Fibroblast of skin of abdomen (primary cell): ENCODE measurements at regions not wholly inside any gene's neighbourhood (a gene's known extent, or its start where the extent isn't known, plus 50 kb on each side); places are given as distances from the start of the nearest gene placed in this dataset.
"Not testable (repeated sequence)": the region's sequence is repeated elsewhere in the genome, so short reads cannot be mapped to it uniquely, and the experiment has no call there.

ENCODE experiments used
- DNase-seq: peaks from one replicate; pipeline ENCODE4 v3.0.0-alpha.2; 2013

- DNase-seq = not testable (repeated sequence)
Observed at GRCh38 chr2:85969367-85969766, 80.6 kb upstream of the ST3GAL5 start.

DNA sequence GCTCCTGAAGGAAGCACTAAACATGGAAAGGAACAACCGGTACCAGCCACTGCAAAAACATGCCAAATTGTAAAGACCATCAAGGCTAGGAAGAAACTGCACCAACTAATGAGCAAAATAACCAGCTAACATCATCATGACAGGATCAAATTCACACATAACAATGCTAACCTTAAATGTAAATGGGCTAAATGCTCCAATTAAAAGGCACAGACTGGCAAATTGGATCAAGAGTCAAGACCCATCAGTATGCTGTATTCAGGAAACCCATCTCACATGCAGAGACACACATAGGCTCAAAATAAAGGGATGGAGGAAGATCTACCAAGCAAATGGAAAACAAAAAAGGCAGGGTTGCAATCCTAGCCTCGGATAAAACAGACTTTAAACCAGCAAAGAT, 77.0 kb upstream of the ST3GAL5 start:
- not testable (repeated sequence) for DNase-seq

DNA sequence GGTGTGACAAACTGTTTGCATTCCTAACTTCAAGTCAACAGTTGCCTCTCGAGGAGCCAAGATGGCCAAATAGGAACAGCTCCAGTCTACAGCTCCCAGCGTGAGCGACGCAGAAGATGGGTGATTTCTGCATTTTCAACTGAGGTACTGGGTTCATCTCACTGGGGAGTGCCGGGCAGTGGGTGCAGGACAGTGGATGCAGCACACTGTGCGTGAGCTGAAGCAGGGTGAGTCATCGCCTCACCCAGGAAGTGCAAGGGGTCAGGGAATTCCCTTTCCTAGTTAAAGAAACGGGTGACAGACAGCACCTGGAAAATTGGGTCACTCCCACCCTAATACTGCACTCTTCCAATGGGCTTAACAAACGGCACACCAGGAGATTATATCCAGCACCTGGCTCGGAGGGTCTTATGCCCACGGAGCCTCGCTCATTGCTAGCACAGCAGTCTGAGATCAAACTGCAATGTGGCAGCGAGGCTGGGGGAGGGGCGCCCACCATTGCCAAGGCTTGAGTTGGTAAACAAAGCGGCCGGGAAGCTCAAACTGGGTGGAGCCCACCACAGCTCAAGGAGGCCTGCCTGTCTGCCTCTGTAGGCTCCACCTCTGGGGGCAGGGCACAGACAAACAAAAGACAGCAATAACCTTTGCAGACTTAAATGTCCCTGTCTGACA, 75.1 kb upstream of the ST3GAL5 start:
- DNase-seq = not testable (repeated sequence)

GRCh38 chr2:85963068-85963467, 74.3 kb upstream of the ST3GAL5 start:
- no peak for DNase-seq

DNA sequence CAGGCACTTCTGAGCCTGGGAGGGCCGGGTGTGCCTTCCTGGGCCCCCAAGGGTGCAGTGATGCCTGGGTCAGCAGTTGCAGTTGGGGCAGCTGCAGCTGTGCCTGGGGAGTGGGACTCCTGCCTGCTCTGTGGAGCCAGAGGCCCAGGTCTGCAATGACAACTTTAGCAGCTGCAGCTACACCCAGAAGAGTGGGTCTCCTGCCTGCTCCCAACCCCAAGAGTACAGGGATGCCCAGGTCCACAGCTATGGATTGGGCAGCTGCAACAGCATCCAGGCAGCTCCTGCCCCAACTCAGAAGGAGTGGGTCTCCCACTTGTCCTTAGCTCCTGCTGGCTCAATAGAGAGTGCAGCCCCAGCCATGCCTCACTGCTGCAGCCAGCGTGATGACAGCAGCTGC, 73.0 kb upstream of the ST3GAL5 start:
- DNase-seq = no peak

DNA sequence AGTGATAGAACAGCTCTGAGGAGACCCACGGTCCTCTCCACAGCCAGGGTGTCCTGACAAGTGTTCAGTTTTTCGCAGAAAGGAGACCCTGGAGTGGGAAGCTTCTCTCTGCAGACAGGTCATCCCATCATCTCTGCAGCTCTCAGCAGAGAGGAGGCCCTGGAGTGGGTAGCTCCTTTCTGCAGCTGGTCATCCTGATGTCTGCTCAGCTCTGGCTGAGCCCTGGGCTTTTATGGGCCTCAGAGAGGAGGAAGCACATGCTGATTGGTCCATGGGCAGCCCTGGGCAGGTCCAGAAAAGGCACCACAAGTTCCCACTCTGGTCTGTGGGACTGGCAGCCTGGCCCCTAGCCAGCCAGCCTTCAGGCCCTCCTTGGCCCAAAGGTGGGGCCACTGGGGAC, 72.3 kb upstream of the ST3GAL5 start:
- DNase-seq = no peak

- no peak for DNase-seq
Observed at GRCh38 chr2:85959826-85960225, 71.0 kb upstream of the ST3GAL5 start.

DNA sequence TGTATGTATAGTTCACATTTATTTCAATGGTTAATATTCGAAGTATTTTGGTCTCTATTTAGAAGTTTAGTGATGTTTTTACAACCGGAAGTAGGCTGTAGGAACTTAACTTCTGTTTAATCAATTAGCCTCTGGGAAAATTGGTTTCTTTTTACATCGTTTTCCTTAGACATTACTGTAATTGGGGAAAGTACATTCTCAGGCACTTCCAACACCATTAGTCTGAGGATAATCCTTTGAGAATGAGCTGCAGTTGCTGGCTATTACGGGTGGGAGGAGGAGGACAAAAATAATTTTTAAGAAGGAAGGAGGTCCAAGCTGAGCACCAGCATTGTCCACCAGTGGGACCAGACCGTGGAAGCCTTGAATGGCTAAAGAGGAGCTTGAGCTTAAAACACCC, 70.4 kb upstream of the ST3GAL5 start:
- no peak for DNase-seq

GRCh38 chr2:85958731-85959130, 69.9 kb upstream of the ST3GAL5 start:
- no peak for DNase-seq

GRCh38 chr2:85957256-85957655, 68.5 kb upstream of the ST3GAL5 start:
- no peak for DNase-seq

DNA sequence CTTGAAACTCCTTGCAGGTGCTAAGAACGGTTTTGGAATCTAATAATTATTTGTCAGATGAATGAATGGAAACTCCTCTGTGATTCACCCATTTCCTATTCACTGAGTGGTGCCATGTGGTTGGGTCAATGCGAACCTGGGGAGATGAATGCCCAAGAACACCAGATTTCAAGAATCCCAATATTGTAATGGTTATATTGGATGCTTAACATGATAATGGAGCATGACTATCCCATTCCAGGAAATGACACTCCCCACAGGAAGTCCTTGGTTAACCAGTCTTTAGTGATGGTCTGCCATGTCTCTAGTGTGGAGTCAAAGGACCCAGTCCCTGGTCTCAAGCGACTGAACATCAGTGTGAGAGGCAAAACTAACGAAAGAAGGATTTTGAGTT, 67.9 kb upstream of the ST3GAL5 start:
- DNase-seq = no peak

DNA sequence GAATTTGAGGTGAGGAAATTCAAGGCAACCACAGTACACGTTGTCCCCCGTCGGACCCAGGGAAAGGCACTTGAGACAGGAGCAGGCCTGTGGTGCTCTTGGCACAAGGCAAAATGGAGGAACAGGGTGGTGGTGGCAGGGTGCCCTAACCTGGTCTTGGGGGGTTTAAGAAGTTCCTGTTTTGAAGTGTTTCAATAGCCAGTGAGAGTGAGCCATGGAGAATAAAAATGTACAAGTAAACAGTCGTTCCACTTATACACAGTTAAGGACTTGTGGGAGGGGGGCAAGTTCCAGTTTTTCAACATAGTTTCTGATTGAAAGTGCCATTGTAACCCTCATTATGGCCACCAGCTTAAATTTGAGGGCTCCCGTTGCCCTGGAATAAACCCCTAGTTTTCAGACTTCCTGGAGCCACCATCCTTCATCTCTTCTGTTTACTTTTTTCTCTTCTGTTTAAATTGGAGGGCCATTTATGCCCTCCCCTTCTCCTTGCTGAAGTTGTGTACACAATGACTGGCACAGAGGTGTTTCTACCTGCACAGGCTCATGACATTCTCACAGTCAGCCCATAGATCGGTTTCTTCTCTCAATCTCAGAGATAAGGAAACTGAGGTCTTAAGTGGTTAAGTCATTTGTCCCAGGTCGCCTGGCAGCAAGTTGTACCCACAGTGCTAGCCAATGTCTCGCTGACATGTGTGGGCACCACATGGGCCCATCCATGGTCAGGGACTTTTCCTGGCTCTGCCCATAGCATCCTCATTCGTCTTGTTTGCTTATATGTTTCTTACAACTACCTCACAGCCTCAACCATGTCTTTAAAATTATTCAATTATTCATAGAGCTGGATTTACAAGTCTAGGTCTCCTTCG, 66.0 kb upstream of the ST3GAL5 start:
- no peak for DNase-seq

GRCh38 chr2:85954192-85954589, 65.4 kb upstream of the ST3GAL5 start:
- DNase-seq = no peak

GRCh38 chr2:85953476-85953875, 64.7 kb upstream of the ST3GAL5 start:
- DNase-seq = peak; percentile 32

DNA sequence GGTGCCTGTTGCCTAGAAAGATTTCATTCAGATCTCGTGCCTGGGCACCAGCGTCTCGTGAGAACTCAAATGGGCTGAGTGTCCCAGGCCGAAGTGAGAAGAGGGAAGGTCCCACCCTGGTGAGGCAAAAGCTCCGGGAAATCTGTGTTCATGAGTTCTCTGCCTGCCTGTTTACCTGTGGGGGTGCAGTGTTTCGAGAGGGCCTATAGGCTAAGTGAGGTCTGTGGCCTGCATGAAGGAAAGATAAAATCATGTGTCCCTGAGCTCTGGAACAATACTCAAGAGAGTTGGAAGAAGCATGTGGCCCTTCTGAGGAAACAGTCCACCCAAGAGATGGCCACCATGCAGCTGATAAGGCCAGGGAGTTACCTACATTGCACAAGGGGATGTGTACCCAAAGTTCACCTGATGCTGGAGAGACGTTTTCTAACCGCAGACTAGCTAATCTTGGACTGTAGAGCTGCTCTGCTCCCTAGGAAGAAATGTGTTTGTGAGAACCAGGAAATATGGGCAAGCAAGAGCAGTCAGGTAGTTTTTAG, 63.5 kb upstream of the ST3GAL5 start:
- DNase-seq = no peak

DNA sequence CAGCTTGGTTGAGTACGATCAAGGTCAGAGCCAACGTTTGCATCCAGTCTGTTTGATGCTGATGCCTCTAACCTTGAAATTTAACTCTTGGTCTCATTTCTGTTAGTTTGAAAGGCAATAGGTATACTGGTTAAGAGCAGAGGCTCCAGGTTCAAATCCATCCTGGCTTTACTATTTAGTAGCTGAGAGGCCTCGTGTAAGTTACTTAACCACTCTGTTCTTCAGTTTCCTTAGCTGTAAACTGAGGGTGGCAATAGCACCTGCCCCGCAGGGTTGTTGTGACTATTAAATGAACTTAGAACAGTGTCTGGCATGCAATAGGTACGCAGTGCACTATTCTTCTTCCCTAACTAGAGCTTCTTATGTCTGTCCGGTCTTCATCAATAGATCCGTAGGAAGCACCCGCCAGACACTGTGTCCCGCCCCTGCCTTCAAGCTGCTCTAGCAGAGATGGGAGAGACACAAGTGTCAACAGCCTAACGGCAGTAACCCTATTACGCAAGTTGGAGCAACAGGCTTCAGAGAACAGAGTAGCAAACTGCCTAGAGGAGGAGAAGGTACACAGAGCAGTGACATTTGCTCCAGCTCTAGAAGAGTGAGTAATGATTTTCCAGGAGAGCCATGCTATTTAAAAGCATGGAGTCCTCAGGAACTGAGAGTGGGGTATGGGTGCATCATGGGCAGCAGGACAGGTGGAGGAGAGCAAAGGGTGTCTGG, 62.7 kb upstream of the ST3GAL5 start:
- DNase-seq = no peak

DNA sequence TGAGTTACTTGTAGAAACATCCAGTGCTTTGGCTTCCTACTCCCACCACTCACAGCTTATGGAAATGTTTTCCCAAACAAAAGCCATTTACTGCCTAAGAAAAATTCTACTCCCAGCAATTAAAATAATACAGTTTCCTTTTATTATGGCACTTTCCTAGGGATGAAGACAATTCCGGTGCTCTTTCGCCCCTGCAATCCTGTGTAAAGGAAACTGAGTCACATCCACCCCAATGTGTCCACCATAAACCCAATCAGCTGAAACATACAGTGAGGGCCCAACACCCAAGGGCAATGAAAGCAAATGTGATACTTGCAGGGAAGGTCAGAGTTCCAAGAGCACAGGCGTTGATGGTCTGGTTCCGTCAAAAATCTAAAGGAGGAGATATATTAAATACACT, 62.0 kb upstream of the ST3GAL5 start:
- no peak for DNase-seq

- no peak for DNase-seq
Observed at GRCh38 chr2:85949280-85949679, 60.5 kb upstream of the ST3GAL5 start.

GRCh38 chr2:85947593-85947992, 58.8 kb upstream of the ST3GAL5 start:
- no peak for DNase-seq

DNA sequence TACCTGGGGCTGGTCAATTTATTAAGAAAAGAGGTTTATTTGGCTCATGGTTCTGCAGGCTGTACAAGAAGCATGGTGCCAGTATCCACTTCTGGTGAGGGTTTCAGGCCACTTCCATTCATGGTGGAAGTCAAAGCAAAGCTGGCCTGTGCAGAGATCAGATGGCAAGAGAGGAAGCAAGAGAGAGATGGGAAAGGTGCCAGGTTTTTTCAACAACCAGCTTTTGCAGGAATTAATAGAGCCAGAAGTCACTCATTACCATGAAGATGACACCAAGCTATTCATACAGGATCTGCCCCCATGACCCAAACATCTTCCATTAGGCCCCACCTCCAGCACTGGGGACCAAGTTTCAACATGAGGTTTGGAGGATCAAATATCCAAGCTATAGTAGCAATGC, 56.8 kb upstream of the ST3GAL5 start:
- DNase-seq = no peak

GRCh38 chr2:85945172-85945571, 56.4 kb upstream of the ST3GAL5 start:
- no peak for DNase-seq

DNA sequence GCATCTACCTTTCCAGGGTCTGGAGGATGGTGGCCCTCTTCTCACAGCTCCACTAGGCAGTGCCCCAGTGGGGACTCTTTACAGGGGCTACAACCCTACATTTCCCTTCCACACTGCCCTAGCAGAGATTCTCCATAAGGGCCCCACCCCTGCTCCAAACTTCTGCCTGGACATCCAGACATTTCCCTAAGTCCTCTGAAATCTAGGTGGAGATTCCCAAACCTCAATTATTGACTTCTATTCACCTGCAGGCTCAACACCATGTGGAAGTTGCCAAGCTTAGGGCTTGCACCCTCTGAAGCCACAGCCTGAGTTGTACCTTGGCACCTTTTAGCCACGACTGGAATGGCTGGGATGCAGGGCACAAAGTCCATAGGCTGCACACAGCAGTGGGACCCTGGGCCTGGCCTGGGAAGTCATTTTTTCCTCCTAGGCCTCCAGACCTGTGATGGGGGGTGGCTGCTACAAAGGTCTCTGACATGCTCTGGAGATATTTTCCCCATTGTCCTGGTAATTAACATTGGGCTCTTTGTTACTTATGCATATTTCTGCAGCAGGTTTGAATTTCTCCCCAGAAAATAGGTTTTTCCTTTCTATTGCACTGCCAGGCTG, 53.7 kb upstream of the ST3GAL5 start:
- no peak for DNase-seq

- DNase-seq = not testable (repeated sequence)
Observed at GRCh38 chr2:85941490-85941889, 52.7 kb upstream of the ST3GAL5 start.
